ENCODE measurements at regions not wholly inside any gene's neighbourhood (a gene's known extent, or its start where the extent isn't known, plus 50 kb on each side); places are given as distances from the start of the nearest gene placed in this dataset.
"Not testable (repeated sequence)": the region's sequence is repeated elsewhere in the genome, so short reads cannot be mapped to it uniquely, and the experiment has no call there.

DNA sequence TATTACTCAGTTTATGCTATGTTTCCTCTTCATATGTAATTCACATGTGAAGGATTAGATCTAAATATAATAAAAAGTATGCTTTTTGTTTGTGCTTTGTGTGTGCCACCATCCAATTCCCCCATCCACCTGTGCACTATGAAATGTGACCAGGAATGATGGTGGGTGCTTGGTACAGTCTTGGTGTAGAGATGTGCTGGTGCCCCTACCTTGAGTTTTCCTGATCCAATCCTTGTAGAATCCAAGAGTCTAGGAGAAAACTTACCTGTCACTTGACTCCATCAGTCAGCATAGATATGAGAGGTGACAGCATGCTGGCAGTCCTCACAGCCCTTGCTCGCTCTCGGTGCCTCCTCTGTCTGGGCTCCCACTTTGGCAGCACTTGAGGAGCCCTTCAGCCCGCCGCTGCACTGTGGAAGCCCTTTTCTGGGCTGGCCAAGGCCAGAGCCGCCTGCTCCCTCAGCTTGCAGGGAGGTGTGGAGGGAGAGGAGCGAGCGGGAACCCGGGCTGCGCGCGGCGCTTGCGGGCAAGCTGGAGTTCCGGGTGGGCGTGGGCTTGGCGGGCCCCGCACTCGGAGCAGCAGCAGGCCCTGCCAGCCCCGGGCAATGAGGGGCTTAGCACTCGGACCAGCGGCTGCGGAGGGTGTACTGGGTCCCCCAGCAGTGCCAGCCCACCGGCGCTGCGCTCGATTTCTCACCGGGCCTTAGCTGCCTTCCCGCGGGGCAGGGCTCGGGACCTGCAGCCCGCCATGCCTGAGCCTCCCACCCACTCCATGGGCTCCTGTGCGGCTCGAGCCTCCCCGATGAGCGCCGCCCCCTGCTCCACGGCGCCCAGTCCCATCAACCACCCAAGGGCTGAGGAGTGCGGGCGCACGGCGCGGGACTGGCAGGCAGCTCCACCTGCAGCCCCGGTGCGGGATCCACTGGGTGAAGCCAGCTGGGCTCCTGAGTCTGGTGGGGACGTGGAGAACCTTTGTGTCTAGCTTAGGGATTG is 874.7 kb downstream of the PLA2G4A start:
- DNase-seq (ENCODE audit: low read depth in 2 of 2) = not testable (repeated sequence)

DNA sequence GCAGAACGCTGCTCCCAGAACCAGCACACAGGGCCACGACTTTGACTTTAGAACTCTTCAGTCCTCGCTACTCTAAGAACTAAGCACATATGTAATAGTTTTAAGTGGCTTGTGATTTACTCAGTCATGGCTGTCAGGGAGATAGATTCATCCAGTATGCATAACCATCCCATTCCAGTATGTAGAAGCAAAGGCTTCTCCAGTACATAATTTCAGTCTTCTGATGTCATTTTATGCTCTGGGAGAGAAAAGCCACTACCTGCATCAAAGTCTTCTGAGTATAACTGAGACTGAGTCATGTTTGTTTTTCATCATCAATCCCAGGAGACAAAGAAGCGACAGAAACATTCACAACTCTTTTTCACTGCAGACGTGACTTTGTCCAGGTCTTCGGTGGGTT is 885.7 kb downstream of the PLA2G4A start:
- DNase-seq (ENCODE audit: low read depth in 2 of 2) = no peak

DNA sequence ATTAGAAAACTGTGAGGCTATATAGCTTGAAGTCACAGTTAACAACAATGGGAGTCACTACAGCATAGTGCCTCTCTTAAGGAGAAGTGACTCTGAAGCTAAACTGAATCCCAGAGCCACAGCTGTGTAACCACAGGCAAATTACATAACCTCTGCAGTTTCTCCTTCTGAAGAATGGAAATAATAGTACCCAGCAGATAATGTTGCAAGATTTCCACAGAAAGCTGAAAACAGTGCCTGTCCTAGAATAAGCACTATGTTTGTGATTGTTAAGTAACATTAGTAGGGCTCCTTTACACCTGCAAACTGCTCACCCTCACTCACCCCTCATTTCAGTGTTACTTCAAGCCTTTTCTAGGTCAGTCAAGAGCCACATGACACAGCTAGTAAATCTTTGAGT is 886.7 kb downstream of the PLA2G4A start:
- no peak for DNase-seq (ENCODE audit: low read depth in 2 of 2)

DNA sequence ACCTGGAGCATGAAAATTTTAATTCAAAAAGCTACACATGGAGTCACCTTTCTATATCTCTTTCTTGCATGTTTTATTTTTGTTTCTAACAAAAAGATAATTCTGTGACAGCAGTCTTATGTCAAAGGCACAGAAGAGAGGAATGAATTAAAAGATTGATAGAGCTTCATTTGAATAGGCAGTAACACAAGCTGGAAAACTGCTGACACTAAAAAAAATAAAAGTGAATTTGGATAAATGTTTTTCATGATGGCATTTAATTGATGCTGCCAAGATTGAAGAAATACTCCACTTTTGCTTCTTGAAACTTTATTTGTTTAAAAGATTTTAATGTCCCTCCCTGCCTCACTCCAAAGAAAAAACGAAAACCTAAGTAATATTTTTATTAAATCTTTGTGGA is 887.4 kb downstream of the PLA2G4A start:
- no peak for DNase-seq (ENCODE audit: low read depth in 2 of 2)

DNA sequence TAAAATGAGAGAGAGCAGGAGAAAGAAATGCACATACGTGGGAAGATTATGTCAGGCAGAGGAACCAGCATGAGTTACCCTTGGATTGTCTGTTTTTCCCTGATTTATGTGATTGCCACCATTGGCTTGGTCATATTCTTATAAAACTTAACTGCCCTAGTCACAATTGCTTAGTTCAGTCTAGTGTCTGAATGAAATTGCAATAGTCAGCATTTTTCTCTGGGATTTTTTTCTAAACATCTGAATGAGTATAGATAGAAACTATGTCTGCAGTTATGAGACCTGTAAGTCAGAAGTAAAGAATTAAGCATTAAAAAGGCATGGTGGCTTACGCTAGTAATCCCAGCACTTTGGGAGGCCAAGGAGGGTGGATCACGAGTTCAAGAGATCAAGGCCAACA is 889.8 kb downstream of the PLA2G4A start:
- no peak for DNase-seq (ENCODE audit: low read depth in 2 of 2)

DNA sequence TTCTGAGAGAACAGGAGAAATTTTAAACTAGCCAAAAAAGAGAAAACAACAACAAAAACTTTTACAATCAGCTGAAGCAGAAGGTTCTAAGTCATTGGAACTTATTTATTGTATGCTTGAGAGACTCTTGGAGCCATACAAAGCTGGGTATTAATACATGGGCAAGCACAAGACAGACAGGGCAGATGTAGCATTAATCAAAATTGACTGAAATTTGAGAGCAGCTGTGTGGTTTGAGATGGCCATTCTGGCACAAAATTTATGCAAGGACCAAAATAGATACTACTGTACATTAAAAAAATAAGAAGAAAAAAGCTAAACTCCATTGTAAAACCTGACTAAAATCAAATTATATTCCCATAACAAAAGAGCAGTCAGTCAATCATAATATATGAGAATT is 892.5 kb downstream of the PLA2G4A start:
- DNase-seq (ENCODE audit: low read depth in 2 of 2) = no peak

DNA sequence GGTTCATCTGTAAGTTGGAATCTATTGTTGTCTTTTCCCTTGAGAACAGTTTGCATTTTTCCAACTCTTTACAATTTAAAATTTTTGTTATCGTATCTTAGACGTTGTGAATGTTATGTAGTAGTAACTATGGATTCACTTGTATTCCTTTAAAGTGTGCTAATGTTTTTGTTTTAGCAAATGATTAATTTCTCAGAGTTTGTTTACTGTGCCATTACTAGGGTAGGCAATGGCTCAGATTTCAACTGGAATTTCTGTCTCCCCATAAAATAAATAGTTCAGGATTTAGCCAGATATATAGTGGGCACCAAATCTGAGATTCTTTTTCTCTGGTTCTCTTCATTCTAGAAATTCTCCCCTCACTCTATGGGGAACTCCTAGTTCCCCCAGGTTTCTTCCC is 896.5 kb downstream of the PLA2G4A start:
- DNase-seq (ENCODE audit: low read depth in 2 of 2) = no peak

DNA sequence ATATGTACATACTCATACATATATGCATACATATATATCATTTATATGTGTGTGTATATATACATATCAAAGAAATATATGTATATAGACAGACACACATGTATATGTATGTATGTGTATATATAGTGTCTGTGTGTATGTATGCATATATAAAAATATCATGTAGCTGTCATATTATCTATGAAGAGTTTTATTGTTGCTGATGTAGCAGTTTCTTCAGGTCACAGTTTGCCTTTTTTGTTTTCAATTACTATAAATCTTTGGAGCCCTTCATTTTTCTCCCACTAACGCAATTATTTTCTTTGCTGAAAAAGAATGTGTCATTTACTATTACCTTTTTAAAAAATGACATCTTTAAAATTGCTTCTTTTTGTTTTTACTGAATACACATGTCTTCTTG is 904.5 kb downstream of the PLA2G4A start:
- no peak for DNase-seq (ENCODE audit: low read depth in 2 of 2)

DNA sequence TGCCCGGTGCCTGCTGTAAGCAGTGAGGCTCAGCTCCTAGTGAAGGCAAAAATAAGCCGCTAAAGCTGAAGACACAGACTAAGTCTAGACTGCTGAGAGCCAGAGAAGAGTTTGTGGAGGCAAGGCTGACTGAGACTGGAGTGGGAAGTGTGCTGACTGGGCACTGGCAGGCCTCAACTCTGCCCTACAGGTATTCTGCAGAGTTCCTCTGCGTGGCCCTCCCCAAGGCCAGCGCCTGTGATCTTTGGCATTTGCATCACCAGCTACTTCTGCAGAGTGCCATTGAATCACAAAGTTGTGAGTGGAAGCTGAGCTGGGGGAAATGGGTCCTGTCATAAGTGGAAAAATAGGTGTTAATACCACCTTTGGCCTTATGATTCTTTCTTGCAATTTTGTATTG is 905.7 kb downstream of the PLA2G4A start:
- DNase-seq (ENCODE audit: low read depth in 2 of 2) = no peak

DNA sequence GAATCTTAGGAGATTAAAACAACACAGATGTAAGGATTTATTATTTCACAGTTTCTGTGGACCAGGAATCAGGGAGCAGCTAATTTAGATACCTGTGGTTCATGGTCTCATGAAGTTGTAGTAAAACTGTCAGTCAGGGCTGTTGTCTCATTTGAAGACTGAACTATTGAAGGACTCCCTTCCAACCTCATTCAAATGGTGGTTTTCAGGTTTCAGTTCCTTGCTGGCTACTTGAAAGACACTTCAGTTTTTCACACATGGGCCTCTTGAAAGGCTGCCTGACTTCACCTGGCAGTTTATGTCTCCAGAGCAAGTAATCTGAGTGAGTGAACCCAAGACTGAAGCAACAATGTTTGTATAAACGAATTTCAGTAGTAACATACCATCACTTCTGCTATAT is 915.9 kb downstream of the PLA2G4A start:
- no peak for DNase-seq (ENCODE audit: low read depth in 2 of 2)

DNA sequence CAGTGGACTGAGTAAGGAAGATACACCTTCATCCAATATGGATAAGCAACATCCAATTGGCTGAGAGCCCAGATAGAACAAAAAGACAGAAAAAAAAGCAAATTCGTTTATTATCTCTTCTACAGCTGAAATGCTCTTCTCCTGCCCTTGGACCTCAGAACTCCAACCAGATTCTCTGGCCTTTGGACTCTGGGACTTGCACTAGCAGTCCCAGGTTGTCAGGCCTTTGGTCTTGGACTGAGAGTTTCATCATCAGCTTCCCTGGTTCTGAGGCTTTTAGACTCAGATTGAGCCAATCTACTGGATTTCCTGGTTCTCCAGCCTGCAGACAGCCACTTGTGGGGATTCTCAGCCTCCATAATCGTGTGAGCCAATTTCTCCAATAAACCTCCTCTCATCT is 926.8 kb downstream of the PLA2G4A start:
- DNase-seq (ENCODE audit: low read depth in 2 of 2) = no peak

DNA sequence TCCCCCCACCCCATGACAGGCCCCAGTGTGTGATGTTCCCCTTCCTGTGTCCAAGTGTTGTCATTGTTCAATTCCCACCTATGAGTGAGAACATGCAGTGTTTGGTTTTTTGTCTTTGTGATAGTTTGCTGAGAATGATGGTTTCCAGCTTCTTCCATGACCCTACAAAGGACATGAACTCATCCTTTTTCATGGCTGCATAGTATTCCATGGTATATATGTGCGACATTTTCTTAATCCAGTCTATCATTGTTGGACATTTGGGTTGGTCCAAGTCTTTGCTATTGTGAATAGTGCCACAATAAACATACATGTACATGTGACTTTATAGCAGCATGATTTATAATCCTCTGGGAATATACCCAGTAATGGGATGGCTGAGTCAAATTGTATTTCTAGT is 927.9 kb downstream of the PLA2G4A start:
- not testable (repeated sequence) for DNase-seq (ENCODE audit: low read depth in 2 of 2)

DNA sequence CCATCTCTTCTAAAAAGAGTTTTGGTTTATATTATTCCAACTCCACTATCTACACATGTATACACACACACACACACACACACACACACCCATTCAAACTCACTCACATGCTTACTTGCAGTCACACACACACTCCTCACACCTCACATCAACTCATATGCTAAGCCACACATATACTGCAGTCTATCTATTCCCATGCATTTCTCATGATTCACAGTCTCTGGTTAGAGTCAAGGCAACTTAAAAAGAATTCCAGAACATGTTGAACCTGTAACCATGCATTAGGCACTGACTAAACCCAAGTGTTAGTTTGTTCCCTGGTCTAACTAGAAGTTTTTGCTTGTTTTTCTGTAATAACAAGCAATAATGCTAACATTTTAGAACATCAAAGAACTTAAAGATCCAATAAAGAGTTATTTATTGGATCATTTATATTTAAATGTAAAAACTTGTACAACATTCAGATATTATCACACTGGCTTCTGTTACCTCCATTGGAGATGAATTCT is 931.1 kb downstream of the PLA2G4A start:
- no peak for DNase-seq (ENCODE audit: low read depth in 2 of 2)

DNA sequence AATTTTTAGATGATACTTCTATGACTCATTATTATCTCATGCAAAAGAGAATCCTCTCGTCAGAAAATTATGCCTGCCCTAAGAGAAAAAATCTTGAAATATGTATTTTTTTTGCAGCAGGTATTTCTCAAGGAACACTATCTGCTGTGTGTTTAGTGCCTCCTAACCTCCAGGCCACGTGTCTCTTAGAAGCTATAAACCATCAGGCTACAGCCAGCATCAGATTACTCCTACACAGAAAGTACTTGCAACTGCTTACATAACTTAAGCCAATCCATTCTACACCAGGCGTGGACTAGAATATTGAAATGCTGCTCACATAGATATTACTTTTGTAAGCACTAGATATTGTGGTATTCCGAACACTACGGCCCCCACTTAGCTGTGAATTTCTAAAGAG is 933.4 kb downstream of the PLA2G4A start:
- no peak for DNase-seq (ENCODE audit: low read depth in 2 of 2)

DNA sequence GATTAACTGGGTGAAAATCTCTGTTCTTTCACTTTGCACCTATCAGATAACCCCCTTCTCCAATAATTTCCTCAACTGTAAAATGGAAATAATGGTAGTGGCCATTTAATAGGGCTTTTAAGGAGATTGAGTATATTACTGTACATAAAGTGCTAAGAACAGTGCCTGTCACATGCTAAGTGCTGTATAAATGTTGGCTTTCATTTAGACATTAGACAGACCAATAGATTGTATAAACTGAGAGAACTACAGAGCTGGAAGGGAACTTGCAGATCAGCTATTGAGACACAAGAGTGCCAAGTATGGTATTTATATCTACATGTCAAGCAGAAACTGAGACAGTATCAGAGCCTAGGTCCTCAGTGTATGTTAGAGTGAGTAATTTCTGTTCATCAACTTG is 934.7 kb downstream of the PLA2G4A start:
- DNase-seq (ENCODE audit: low read depth in 2 of 2) = no peak

DNA sequence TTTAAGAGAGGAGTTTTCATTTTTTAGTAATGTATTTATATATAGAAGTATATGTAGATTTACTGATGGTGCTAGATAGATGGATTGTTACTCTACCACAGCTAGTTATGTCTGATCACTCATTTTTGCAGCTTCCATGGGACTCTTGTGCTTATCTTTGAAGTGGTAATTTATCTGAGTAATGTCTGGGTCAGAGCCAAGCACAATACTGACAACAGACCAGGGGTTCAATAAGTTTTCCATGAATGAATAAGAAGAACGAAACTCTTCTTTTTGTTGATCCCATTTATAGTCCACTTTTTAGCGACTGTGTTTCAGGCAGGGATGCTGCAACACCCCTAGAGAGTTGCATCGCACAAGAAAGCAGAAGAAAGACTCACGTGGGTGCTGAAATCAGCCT is 935.2 kb downstream of the PLA2G4A start:
- no peak for DNase-seq (ENCODE audit: low read depth in 2 of 2)

DNA sequence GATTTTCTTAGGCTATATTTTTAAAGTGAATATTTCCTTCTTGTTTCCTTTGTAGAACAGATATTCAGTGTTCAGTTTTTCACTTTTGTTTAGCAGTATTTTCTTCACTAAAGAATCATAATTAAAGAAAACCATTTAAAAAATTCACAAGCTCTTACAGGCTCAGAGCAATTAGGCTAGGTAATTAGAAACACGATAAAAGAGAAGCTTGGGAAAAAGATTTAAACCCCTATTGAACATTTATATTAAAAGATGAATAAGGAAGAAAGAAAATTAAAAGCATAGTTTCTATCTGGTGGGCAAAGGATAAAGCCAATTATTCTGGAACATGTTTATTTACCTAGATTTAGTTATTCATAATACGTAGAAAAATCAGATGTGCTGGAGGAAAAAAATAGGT is 942.6 kb downstream of the PLA2G4A start:
- no peak for DNase-seq (ENCODE audit: low read depth in 2 of 2)

DNA sequence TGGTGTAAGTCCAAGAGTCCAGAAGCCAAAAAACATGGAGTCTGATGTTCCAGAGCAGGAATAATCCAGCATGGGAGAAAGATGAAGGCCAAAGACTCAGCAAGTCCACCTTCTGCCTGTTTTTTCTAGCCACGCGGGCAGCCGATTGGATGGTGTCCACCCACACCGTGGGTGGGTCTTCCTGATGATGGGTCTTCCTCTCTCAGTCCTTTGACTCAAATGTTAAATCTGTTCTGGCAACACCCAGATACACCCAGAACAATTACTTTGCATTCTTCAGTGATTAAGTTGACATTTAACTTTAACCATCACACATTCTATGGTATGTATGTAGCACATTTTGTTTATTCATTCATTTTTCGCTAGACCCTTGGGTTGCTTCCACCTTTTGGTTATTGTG is 944.4 kb downstream of the PLA2G4A start:
- DNase-seq (ENCODE audit: low read depth in 2 of 2) = no peak

DNA sequence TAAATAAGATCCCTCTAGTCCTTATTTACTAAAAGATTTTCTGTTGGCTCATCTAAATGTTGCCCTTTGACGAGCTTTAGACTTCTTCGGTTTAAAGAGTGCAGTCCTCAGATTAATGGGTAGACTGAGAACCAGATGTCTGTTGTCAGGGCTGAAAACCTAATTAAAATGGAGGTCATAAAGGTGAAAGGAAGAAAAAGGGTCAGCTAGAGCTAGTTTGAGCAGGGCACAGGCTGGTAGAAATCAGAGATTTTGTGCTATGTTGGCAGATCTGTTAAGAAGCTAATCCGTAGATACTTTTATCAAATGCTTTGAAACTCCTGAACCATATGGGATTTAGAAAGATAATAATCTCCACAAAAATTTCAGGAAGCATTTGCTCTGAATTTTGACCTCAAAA is 959.0 kb downstream of the PLA2G4A start:
- DNase-seq (ENCODE audit: low read depth in 2 of 2) = no peak

DNA sequence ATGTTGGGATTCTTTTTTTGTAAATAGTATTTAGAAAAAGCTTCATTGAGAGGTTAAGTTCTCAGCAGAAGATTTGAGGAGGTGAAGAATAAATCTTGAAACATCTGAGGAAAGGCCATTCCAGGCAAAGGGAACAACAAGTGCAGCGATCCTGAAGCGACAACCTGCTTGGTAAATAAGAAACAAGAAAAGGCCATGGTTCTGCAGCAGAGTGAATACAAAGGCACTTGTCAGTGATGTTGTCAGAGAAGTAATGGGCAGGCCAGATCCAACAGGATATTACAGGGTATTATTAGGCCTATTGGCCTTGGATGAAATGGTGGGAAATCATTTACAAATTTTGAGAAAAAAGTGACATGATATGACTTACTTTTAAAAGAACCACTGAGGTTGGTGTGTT is 960.0 kb downstream of the PLA2G4A start:
- DNase-seq (ENCODE audit: low read depth in 2 of 2) = no peak

DNA sequence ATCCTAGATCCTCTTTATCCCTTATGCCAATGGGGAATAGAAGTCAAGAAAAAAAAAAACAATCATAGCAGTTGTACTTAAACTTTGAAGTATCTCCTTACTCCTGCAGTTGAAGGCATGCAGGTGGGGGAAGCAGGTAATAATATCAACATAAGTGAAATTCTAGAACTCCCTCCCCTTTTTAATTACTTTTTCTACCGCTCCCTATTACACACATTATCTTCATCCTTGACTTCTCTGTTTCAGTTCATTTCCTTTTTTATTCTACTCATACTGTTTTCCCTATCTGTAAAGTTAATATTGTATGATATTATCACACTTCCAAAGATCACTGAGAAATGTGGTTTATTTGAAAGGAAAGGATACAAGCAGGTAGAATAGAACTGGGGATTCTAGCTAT is 962.0 kb downstream of the PLA2G4A start:
- no peak for DNase-seq (ENCODE audit: low read depth in 2 of 2)

DNA sequence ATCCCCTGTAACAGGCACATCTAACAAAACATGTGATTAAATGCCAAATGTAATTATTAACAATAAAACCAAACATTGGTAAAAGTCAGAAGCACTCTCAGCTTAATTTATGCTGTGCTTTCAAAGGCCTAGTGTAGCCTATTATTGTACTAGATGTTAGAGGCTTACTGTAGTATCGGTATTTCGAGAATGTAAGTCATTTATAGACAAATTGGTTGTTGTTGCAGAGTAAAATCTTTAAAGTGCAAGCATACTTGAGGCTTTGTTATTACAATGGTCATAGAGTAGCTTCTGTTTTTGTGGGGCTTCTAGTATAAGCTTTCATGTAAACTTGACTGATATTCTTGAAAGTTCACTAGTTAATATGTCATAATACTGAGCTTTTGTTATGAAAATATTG is 965.8 kb downstream of the PLA2G4A start:
- DNase-seq (ENCODE audit: low read depth in 2 of 2) = no peak

DNA sequence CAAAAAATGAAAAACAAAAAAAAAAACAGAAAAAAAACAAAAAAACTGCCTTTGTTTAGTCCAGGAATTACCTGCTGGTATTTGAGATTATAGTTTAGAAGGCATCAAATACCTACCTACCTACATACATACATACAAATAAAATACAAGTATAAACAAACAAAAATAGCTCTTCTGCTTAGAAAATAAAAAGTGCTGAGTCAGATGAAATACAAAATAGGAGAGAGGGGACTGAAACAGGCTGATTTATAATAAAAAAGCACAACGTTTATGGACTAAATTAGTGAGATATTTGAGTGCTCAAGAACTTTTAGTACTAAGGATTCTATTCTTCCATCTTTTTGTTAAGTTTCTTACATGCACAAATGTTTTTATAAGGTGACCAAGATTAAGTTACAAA is 980.8 kb downstream of the PLA2G4A start:
- no peak for DNase-seq (ENCODE audit: low read depth in 2 of 2)

DNA sequence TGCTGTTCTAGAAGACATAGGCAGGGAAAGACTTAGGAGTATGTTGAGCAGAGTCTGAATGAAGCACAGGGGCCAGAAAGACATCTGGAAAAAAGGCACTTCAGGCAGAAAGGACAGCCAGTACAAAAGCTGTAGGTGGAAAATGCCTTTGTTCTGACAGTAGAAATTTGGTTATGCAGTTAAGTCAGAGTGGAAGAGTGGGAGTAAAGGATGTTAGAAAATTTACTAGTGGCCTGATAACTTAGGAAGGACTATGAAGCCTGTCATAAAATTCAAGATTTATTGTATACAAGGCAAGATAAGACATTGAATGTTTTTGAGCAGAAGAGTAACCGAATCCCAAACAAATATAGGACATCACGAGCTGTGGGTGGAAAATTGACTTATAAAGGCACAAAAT is 987.9 kb downstream of the PLA2G4A start:
- DNase-seq (ENCODE audit: low read depth in 2 of 2) = no peak

Measured in stimulated activated CD8-positive, alpha-beta memory T cell treated with anti-CD3 and anti-CD28 coated beads, Interleukin-2, amount 100 ng/mL, for 48 hours (primary cell).